Loucy (cell line): ENCODE measurements at regions not wholly inside any gene's neighbourhood (a gene's known extent, or its start where the extent isn't known, plus 50 kb on each side); places are given as distances from the start of the nearest gene placed in this dataset.

Source experiments
- EZH2phosphoT487 ChIP-seq: fragments of 200-600 bp; IDR thresholded peaks from 2 replicates; pipeline ENCODE4 v1.6.1; 2018; ENCODE audit warnings: antibody characterized with exemption, mild to moderate bottlenecking, moderate library complexity, borderline replicate concordance
- TF ChIP-seq, protein P1 (sequence below): fragments of 200-600 bp; sonication (generic); conservative IDR thresholded peaks from 2 replicates; pipeline ENCODE4 v1.5.1; 2014; ENCODE audit warnings: mild to moderate bottlenecking, antibody characterized with exemption, low read length

DNA sequence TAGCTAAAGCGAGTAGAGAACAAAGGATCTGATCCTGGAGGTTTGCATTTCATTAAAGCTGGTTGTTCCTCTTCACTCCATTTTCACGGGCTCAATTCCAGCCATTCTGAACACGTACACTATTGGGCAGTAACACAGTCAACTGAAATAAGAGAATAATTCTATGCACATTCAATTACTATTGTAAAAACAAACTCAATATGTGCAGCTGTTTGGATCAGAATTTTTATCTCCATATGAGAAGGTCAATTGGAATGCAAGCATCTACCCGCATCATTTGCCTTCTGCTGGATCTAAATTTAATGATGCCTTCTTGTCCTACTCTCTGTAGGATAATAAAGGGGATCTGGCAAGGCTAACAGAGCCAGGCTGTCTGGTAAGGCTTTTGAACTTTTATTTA, 562.8 kb upstream of the CCDC179 start:
- TF ChIP-seq, protein P1, sequence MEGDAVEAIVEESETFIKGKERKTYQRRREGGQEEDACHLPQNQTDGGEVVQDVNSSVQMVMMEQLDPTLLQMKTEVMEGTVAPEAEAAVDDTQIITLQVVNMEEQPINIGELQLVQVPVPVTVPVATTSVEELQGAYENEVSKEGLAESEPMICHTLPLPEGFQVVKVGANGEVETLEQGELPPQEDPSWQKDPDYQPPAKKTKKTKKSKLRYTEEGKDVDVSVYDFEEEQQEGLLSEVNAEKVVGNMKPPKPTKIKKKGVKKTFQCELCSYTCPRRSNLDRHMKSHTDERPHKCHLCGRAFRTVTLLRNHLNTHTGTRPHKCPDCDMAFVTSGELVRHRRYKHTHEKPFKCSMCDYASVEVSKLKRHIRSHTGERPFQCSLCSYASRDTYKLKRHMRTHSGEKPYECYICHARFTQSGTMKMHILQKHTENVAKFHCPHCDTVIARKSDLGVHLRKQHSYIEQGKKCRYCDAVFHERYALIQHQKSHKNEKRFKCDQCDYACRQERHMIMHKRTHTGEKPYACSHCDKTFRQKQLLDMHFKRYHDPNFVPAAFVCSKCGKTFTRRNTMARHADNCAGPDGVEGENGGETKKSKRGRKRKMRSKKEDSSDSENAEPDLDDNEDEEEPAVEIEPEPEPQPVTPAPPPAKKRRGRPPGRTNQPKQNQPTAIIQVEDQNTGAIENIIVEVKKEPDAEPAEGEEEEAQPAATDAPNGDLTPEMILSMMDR = no peak
- TF ChIP-seq EZH2phosphoT487 = no peak
